B cell (primary cell): ENCODE measurements at regions not wholly inside any gene's neighbourhood (a gene's known extent, or its start where the extent isn't known, plus 50 kb on each side); places are given as distances from the start of the nearest gene placed in this dataset.

Experiments
- CTCF ChIP-seq: fragments of 200-600 bp; IDR thresholded peaks from one replicate; pipeline ENCODE4 v1.8.0; 2022; ENCODE audit warnings: antibody characterized with exemption, mild to moderate bottlenecking
- EZH2 ChIP-seq: IDR thresholded peaks from 2 replicates; pipeline ENCODE4 v1.6.1; 2012; ENCODE audit warnings: borderline replicate concordance, low read depth, mild to moderate bottlenecking, moderate library complexity, low read length; ENCODE audit not compliant: insufficient read depth, poor library complexity, severe bottlenecking

DNA sequence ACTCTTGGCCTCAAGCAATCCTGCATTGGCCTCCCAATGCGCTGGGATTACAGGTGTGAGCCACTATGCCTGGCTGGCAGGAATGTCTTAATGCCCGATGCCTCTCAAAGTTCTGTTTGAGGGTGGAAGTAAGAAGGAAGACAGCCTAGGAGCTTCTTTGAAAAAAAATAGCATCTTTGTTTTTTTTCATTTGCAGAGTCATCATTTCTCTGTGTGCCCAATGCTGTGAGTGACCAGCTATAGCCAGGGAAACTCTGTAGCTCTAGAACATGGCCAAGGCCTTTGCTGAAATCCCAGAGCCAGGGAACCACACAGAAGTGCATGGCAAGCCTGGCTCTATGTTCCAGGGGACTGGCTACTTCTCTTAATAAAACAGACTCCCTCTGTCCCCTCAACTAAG lies 260.0 kb downstream of the C1D start:
- no peak for TF ChIP-seq CTCF
- no peak for TF ChIP-seq EZH2
